Neural cell (in vitro differentiated cells): ENCODE measurements at regions not wholly inside any gene's neighbourhood (a gene's known extent, or its start where the extent isn't known, plus 50 kb on each side); places are given as distances from the start of the nearest gene placed in this dataset.

Source experiments
- H2AFZ ChIP-seq: fragments of 200-600, 300-800 bp; sonication (generic), shearing (Covaris generic); 2 replicates; pipeline ENCODE4 v1.6.0; 2014; ENCODE audit warnings: low read depth, mild to moderate bottlenecking, antibody characterized with exemption, low read length, moderate library complexity
- H3F3A ChIP-seq: fragments of 200-600 bp; shearing (Covaris generic); 2 replicates; pipeline ENCODE4 v1.6.1; 2016; ENCODE audit warnings: mild to moderate bottlenecking, moderate library complexity, mixed read lengths, antibody characterized with exemption, low read length; ENCODE audit not compliant: insufficient read depth, poor library complexity, severe bottlenecking
- H3K27ac ChIP-seq: fragments of 200-600, 300-800 bp; sonication (generic), shearing (Covaris generic); 2 replicates; pipeline ENCODE4 v1.5.1; 2014; ENCODE audit warnings: mild to moderate bottlenecking, low read length, moderate library complexity
- H3K27me3 ChIP-seq: fragments of 300-800, 200-600 bp; sonication (generic), shearing (Covaris generic); 2 replicates; pipeline ENCODE4 v1.6.0; 2014; ENCODE audit warnings: mild to moderate bottlenecking, low read depth, low read length, moderate library complexity; ENCODE audit not compliant: insufficient read depth
- H3K36me3 ChIP-seq: fragments of 300-800, 200-600 bp; sonication (generic), shearing (Covaris generic); 2 replicates; pipeline ENCODE4 v1.5.1; 2014; ENCODE audit warnings: mild to moderate bottlenecking, antibody characterized with exemption, low read length, moderate library complexity; ENCODE audit not compliant: insufficient read depth
- H3K4me2 ChIP-seq: fragments of 300-800, 200-600 bp; sonication (generic), shearing (Covaris generic); 2 replicates; pipeline ENCODE4 v1.6.0; 2014; ENCODE audit warnings: mild to moderate bottlenecking, low read length
- H3K4me3 ChIP-seq: fragments of 300-800, 200-600 bp; sonication (generic), shearing (Covaris generic); 2 replicates; pipeline ENCODE4 v1.5.1; 2014; ENCODE audit warnings: mild to moderate bottlenecking, low read length, moderate library complexity
- H3K79me2 ChIP-seq: fragments of 200-600 bp; shearing (Covaris generic); replicated peaks from 2 replicates; pipeline ENCODE4 v1.6.0; 2014; ENCODE audit warnings: mild to moderate bottlenecking, low read length, moderate library complexity; ENCODE audit not compliant: insufficient read depth
- H3K9ac ChIP-seq: fragments of 300-800, 200-600 bp; sonication (generic), shearing (Covaris generic); 2 replicates; pipeline ENCODE4 v1.6.1; 2016; ENCODE audit warnings: mild to moderate bottlenecking, low read length, mixed read lengths
- H3K9me2 ChIP-seq: fragments of 200-600 bp; shearing (Covaris generic); 2 replicates; pipeline ENCODE4 v1.6.1; 2016; ENCODE audit warnings: mild to moderate bottlenecking, low read length, mixed read lengths; ENCODE audit not compliant: insufficient read depth
- H3K9me3 ChIP-seq: fragments of 200-600, 300-800 bp; sonication (generic), shearing (Covaris generic); 2 replicates; pipeline ENCODE4 v1.6.1; 2016; ENCODE audit warnings: mild to moderate bottlenecking, mixed run types, low read length, moderate library complexity, mixed read lengths
- H4K20me1 ChIP-seq: fragments of 200-600 bp; shearing (Covaris generic); 2 replicates; pipeline ENCODE4 v1.6.1; 2016; ENCODE audit warnings: mild to moderate bottlenecking, mixed run types; ENCODE audit not compliant: insufficient read depth
- CTCF ChIP-seq: fragments of 450-650 bp; IDR thresholded peaks from 2 replicates; pipeline ENCODE4 v1.5.1; 2014; ENCODE audit warnings: antibody characterized with exemption, mild to moderate bottlenecking, moderate library complexity; ENCODE audit not compliant: poor library complexity, severe bottlenecking
- EP300 ChIP-seq: fragments of 450-650 bp; conservative IDR thresholded peaks from 2 replicates; pipeline ENCODE4 v1.6.1; 2014; ENCODE audit warnings: antibody characterized with exemption, mild to moderate bottlenecking, moderate library complexity; ENCODE audit not compliant: poor library complexity, severe bottlenecking
- EZH2 ChIP-seq: fragments of 200-600, 300-800 bp; shearing (Covaris generic), sonication (generic); IDR thresholded peaks from 2 replicates; pipeline ENCODE4 v1.6.1; 2014; ENCODE audit warnings: antibody characterized with exemption, low read length, borderline replicate concordance, mild to moderate bottlenecking; ENCODE audit not compliant: insufficient read depth, poor library complexity, severe bottlenecking
- MXI1 ChIP-seq: fragments of 450-650 bp; conservative IDR thresholded peaks from 2 replicates; pipeline ENCODE4 v1.6.1; 2014; ENCODE audit warnings: antibody characterized with exemption, mild to moderate bottlenecking; ENCODE audit not compliant: poor library complexity, severe bottlenecking
- POLR2AphosphoS5 ChIP-seq: IDR thresholded peaks from 2 replicates; pipeline ENCODE4 v1.6.1; 2012
- RAD21 ChIP-seq: fragments of 450-650 bp; conservative IDR thresholded peaks from 2 replicates; pipeline ENCODE4 v1.6.1; 2014; ENCODE audit warnings: antibody characterized with exemption, mild to moderate bottlenecking, moderate library complexity
- REST ChIP-seq: IDR thresholded peaks from 2 replicates; pipeline ENCODE4 v1.6.1; 2012; ENCODE audit warnings: borderline replicate concordance
- SMC3 ChIP-seq: fragments of 450-650 bp; conservative IDR thresholded peaks from 2 replicates; pipeline ENCODE4 v1.6.1; 2014; ENCODE audit warnings: antibody characterized with exemption, mild to moderate bottlenecking, moderate library complexity; ENCODE audit not compliant: poor library complexity
- TAF1 ChIP-seq: IDR thresholded peaks from 2 replicates; pipeline ENCODE4 v1.6.1; 2012; ENCODE audit warnings: low read depth

GRCh38 chr17:36835036-36835435 lies 102.2 kb upstream of the LHX1 start:
- Histone ChIP-seq H3F3A (no peaks in the 10 kb centered on the region), H3K9ac (no peak overlapping the region), H3K9me2 (no peaks in the 10 kb centered on the region), H3K27ac (no peak overlapping the region), H3K4me2 (no peak overlapping the region), H2AFZ (no peak overlapping the region), H4K20me1 (no peaks in the 10 kb centered on the region), H3K36me3 (no peaks in the 10 kb centered on the region), H3K27me3 (no peaks in the 10 kb centered on the region), H3K4me3 (no peak overlapping the region), H3K9me3 (no peaks in the 10 kb centered on the region), H3K79me2 (no peaks in the 10 kb centered on the region)
- no peak for TF ChIP-seq MXI1
- TF ChIP-seq CTCF = no peak
- no peak for TF ChIP-seq TAF1
- TF ChIP-seq EP300 = no peak
- TF ChIP-seq SMC3 = no peak
- no peak for TF ChIP-seq EZH2
- no peak for TF ChIP-seq POLR2AphosphoS5
- TF ChIP-seq RAD21 = no peak
- TF ChIP-seq REST = no peak

GRCh38 chr17:36837195-36837938 lies 99.9 kb upstream of the LHX1 start:
- Histone ChIP-seq H3K9me3 (no peaks in the 10 kb centered on the region), H3K9me2 (no peaks in the 10 kb centered on the region), H4K20me1 (no peaks in the 10 kb centered on the region), H3K4me2 (no peak overlapping the region), H3F3A (no peaks in the 10 kb centered on the region), H3K9ac (no peak overlapping the region), H3K79me2 (no peaks in the 10 kb centered on the region), H3K36me3 (no peaks in the 10 kb centered on the region), H2AFZ (no peak overlapping the region), H3K4me3 (no peak overlapping the region), H3K27ac (no peak overlapping the region), H3K27me3 (no peaks in the 10 kb centered on the region)
- TF ChIP-seq REST (no peak), MXI1 (no peak), EZH2 (no peak), CTCF (no peak), RAD21 (no peak), TAF1 (no peak), SMC3 (no peak), POLR2AphosphoS5 (no peak), EP300 (no peak)
